RWPE2 (cell line): ENCODE measurements at regions not wholly inside any gene's neighbourhood (a gene's known extent, or its start where the extent isn't known, plus 50 kb on each side); places are given as distances from the start of the nearest gene placed in this dataset.

ENCODE experiments used
- ATAC-seq: fragments of 200-7000 bp; cut with Tn5 transposase; 3 replicates; pipeline ENCODE4 v1.9.1; 2021; ENCODE audit warnings: low read depth
- DNase-seq: peaks from one replicate; pipeline ENCODE4 v3.0.0-alpha.2; 2020; ENCODE audit warnings: low spot score
- H3K27ac ChIP-seq: fragments of 450-650 bp; 2 replicates; pipeline ENCODE4 v1.5.1; 2017; ENCODE audit warnings: mild to moderate bottlenecking; ENCODE audit not compliant: poor library complexity, severe bottlenecking
- H3K27me3 ChIP-seq: fragments of 250-450 bp; sonication (Bioruptor Pico); 2 replicates; pipeline ENCODE4 v1.5.1; 2021; ENCODE audit warnings: mild to moderate bottlenecking, moderate library complexity; ENCODE audit not compliant: insufficient read depth, poor library complexity, severe bottlenecking
- H3K36me3 ChIP-seq: fragments of 250-450 bp; sonication (Bioruptor Pico); 2 replicates; pipeline ENCODE4 v1.5.1; 2020; ENCODE audit warnings: low read depth, mild to moderate bottlenecking, moderate library complexity
- H3K4me1 ChIP-seq: fragments of 250-450 bp; sonication (Bioruptor Pico); 2 replicates; pipeline ENCODE4 v1.5.1; 2021; ENCODE audit warnings: mild to moderate bottlenecking, moderate library complexity; ENCODE audit not compliant: insufficient read depth, poor library complexity, severe bottlenecking
- H3K4me3 ChIP-seq: fragments of 250-450 bp; sonication (Bioruptor Pico); 2 replicates; pipeline ENCODE4 v1.5.1; 2021; ENCODE audit warnings: mild to moderate bottlenecking, moderate library complexity; ENCODE audit not compliant: severe bottlenecking
- H3K9me3 ChIP-seq: fragments of 250-450 bp; sonication (Bioruptor Pico); 2 replicates; pipeline ENCODE4 v1.5.1; 2021; ENCODE audit warnings: mild to moderate bottlenecking, moderate library complexity; ENCODE audit not compliant: severe bottlenecking
- CTCF ChIP-seq: fragments of 450-650 bp; IDR thresholded peaks from one replicate; pipeline ENCODE4 v1.5.1; 2017; ENCODE audit warnings: mild to moderate bottlenecking, moderate library complexity; ENCODE audit not compliant: poor library complexity, severe bottlenecking

- H3K27ac ChIP-seq: no peak overlapping the region
Measured at GRCh38 chr2:216557413-216557812, 58.8 kb downstream of the RPL37A start.

GRCh38 chr2:216557820-216558219, 59.2 kb downstream of the RPL37A start:
- Histone ChIP-seq H3K27me3 (no peaks in the 10 kb centered on the region), H3K27ac (no peak overlapping the region), H3K36me3 (no peaks in the 10 kb centered on the region), H3K4me1 (peaks cover 22% of the 10 kb centered on the region), H3K4me3 (no peak overlapping the region), H3K9me3 (no peaks in the 10 kb centered on the region)
- ATAC-seq (no peak), DNase-seq (no peak)
- TF ChIP-seq CTCF: no peak

More at GRCh38 chr2:216557413-216557812, 58.8 kb downstream of the RPL37A start:
- TF ChIP-seq CTCF: no peak
- DNase-seq (no peak), ATAC-seq (no peak)
- Histone ChIP-seq H3K4me3 (no peak overlapping the region), H3K9me3 (no peaks in the 10 kb centered on the region), H3K36me3 (no peaks in the 10 kb centered on the region), H3K27me3 (no peaks in the 10 kb centered on the region), H3K4me1 (peaks cover 24% of the 10 kb centered on the region)

GRCh38 chr2:216559625-216560156, 61.0 kb downstream of the RPL37A start:
- no peak for DNase-seq
- H3K4me1 ChIP-seq: peaks cover 10% of the 10 kb centered on the region
- no peak for ATAC-seq
- H3K27me3 ChIP-seq: no peaks in the 10 kb centered on the region
- no peaks in the 10 kb centered on the region for H3K36me3 ChIP-seq
- H3K9me3 ChIP-seq: no peaks in the 10 kb centered on the region
- no peak overlapping the region for H3K27ac ChIP-seq
- no peak overlapping the region for H3K4me3 ChIP-seq
- no peak for TF ChIP-seq CTCF

GRCh38 chr2:216560838-216561270, 62.2 kb downstream of the RPL37A start:
- no peak overlapping the region for H3K27ac ChIP-seq
- DNase-seq: no peak
- no peaks in the 10 kb centered on the region for H3K36me3 ChIP-seq

More at GRCh38 chr2:216560838-216561270, 62.2 kb downstream of the RPL37A start:
- Histone ChIP-seq H3K4me3 (no peak overlapping the region), H3K4me1 (no peaks in the 10 kb centered on the region), H3K27me3 (no peaks in the 10 kb centered on the region), H3K9me3 (no peaks in the 10 kb centered on the region)
- no peak for TF ChIP-seq CTCF
- ATAC-seq: no peak
